ENCODE measurements at regions not wholly inside any gene's neighbourhood (a gene's known extent, or its start where the extent isn't known, plus 50 kb on each side); places are given as distances from the start of the nearest gene placed in this dataset.

- no peaks in the 10 kb centered on the region for H3K4me1 ChIP-seq (ENCODE audit: control insufficient read depth in 1 of 2, insufficient read depth in 2 of 2, low read length in 2 of 2)
- H3K9me3 ChIP-seq (ENCODE audit: control insufficient read depth in 1 of 2, low read length in 2 of 2) = no peaks in the 10 kb centered on the region
- no peaks in the 10 kb centered on the region for H3K36me3 ChIP-seq (ENCODE audit: control insufficient read depth in 1 of 2, insufficient read depth in 2 of 2, low read length in 2 of 2)
Measured at GRCh38 chr12:86660488-86661147, 404.4 kb upstream of the MGAT4C start.

DNA sequence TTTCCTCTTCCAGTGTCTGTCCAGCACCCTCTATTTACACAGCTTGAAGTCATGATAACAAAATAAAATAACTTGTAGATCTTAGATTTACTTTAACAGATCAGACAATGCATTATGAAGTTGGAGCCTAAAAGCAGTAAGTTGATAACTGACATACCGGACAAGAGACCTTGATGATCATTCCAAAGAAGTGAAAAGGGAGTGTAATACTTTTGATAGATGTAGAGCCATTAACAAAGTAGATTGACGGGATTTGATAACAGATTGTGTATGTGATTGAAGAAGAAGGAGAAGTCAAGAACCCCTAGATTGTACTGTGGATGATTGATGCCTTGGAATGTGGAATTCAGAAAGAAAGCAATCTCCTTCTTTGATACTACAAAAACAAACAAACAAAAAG, 403.8 kb upstream of the MGAT4C start:
- Histone ChIP-seq H3K36me3 (ENCODE audit: control insufficient read depth in 1 of 2, insufficient read depth in 2 of 2, low read length in 2 of 2) (no peaks in the 10 kb centered on the region), H3K4me1 (ENCODE audit: control insufficient read depth in 1 of 2, insufficient read depth in 2 of 2, low read length in 2 of 2) (no peaks in the 10 kb centered on the region), H3K27ac (ENCODE audit: low read depth, low read length) (no peak overlapping the region), H3K9ac (ENCODE audit: low read depth in 1 of 2, low read length in 2 of 2) (no peak overlapping the region), H3K9me3 (ENCODE audit: control insufficient read depth in 1 of 2, low read length in 2 of 2) (no peaks in the 10 kb centered on the region), H3K4me3 (ENCODE audit: low read depth in 1 of 2, low read length in 2 of 2) (no peak overlapping the region), H3K27me3 (ENCODE audit: control insufficient read depth in 1 of 2, insufficient read depth in 2 of 2, low read length in 2 of 2) (no peaks in the 10 kb centered on the region)

More at GRCh38 chr12:86660488-86661147, 404.4 kb upstream of the MGAT4C start:
- no peak overlapping the region for H3K4me3 ChIP-seq (ENCODE audit: low read depth in 1 of 2, low read length in 2 of 2)
- H3K27ac ChIP-seq (ENCODE audit: low read depth, low read length) = no peak overlapping the region
- H3K27me3 ChIP-seq (ENCODE audit: control insufficient read depth in 1 of 2, insufficient read depth in 2 of 2, low read length in 2 of 2) = no peaks in the 10 kb centered on the region
- H3K9ac ChIP-seq (ENCODE audit: low read depth in 1 of 2, low read length in 2 of 2) = no peak overlapping the region

- H3K36me3 ChIP-seq (ENCODE audit: control insufficient read depth in 1 of 2, insufficient read depth in 2 of 2, low read length in 2 of 2) = no peaks in the 10 kb centered on the region
- no peak overlapping the region for H3K4me3 ChIP-seq (ENCODE audit: low read depth in 1 of 2, low read length in 2 of 2)
- no peaks in the 10 kb centered on the region for H3K4me1 ChIP-seq (ENCODE audit: control insufficient read depth in 1 of 2, insufficient read depth in 2 of 2, low read length in 2 of 2)
- H3K27me3 ChIP-seq (ENCODE audit: control insufficient read depth in 1 of 2, insufficient read depth in 2 of 2, low read length in 2 of 2) = no peaks in the 10 kb centered on the region
- no peaks in the 10 kb centered on the region for H3K9me3 ChIP-seq (ENCODE audit: control insufficient read depth in 1 of 2, low read length in 2 of 2)
- H3K9ac ChIP-seq (ENCODE audit: low read depth in 1 of 2, low read length in 2 of 2) = no peak overlapping the region
- no peak overlapping the region for H3K27ac ChIP-seq (ENCODE audit: low read depth, low read length)
Measured at GRCh38 chr12:86658303-86658702, 402.1 kb upstream of the MGAT4C start.

- Histone ChIP-seq H3K27me3 (ENCODE audit: control insufficient read depth in 1 of 2, insufficient read depth in 2 of 2, low read length in 2 of 2) (no peaks in the 10 kb centered on the region), H3K27ac (ENCODE audit: low read depth, low read length) (no peak overlapping the region), H3K9ac (ENCODE audit: low read depth in 1 of 2, low read length in 2 of 2) (no peak overlapping the region), H3K4me1 (ENCODE audit: control insufficient read depth in 1 of 2, insufficient read depth in 2 of 2, low read length in 2 of 2) (no peaks in the 10 kb centered on the region), H3K9me3 (ENCODE audit: control insufficient read depth in 1 of 2, low read length in 2 of 2) (no peaks in the 10 kb centered on the region), H3K36me3 (ENCODE audit: control insufficient read depth in 1 of 2, insufficient read depth in 2 of 2, low read length in 2 of 2) (no peaks in the 10 kb centered on the region), H3K4me3 (ENCODE audit: low read depth in 1 of 2, low read length in 2 of 2) (no peak overlapping the region)
Measured at GRCh38 chr12:86647800-86648199, 391.6 kb upstream of the MGAT4C start.

- no peaks in the 10 kb centered on the region for H3K36me3 ChIP-seq (ENCODE audit: control insufficient read depth in 1 of 2, insufficient read depth in 2 of 2, low read length in 2 of 2)
- H3K9ac ChIP-seq (ENCODE audit: low read depth in 1 of 2, low read length in 2 of 2) = no peak overlapping the region
Measured at GRCh38 chr12:86634456-86635410, 378.5 kb upstream of the MGAT4C start.

DNA sequence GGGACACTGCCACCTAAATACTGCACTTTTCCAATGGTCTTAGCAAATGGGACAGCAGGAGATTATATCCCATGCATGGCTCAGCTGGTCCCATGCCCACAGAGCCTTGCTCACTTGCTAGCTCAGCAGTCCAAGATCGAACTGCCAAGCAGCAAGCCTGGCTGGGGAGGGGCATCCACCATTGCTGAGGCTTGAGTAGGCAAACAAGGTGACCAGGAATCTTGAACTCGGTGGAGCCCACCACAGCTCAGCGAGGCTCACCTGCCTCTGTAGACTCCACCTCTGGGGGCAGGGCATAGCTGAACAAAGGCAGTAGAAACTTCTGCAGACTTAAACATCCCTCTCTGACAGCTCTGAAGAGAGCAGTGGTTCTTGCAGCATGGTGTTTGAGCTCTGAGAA, 370.8 kb upstream of the MGAT4C start:
- H3K4me3 ChIP-seq (ENCODE audit: low read depth in 1 of 2, low read length in 2 of 2) = no peak overlapping the region
- peaks cover 2 to 11% of the 10 kb centered on the region in 2 donors for H3K9me3 ChIP-seq (ENCODE audit: control insufficient read depth in 1 of 2, low read length in 2 of 2)
- H3K27ac ChIP-seq (ENCODE audit: low read depth, low read length) = no peak overlapping the region
- no peaks in the 10 kb centered on the region for H3K4me1 ChIP-seq (ENCODE audit: control insufficient read depth in 1 of 2, insufficient read depth in 2 of 2, low read length in 2 of 2)
- H3K36me3 ChIP-seq (ENCODE audit: control insufficient read depth in 1 of 2, insufficient read depth in 2 of 2, low read length in 2 of 2) = no peaks in the 10 kb centered on the region
- H3K27me3 ChIP-seq (ENCODE audit: control insufficient read depth in 1 of 2, insufficient read depth in 2 of 2, low read length in 2 of 2) = no peaks in the 10 kb centered on the region
- no peak overlapping the region for H3K9ac ChIP-seq (ENCODE audit: low read depth in 1 of 2, low read length in 2 of 2)

More at GRCh38 chr12:86634456-86635410, 378.5 kb upstream of the MGAT4C start:
- H3K27ac ChIP-seq (ENCODE audit: low read depth, low read length) = no peak overlapping the region
- no peak overlapping the region for H3K4me3 ChIP-seq (ENCODE audit: low read depth in 1 of 2, low read length in 2 of 2)
- H3K9me3 ChIP-seq (ENCODE audit: control insufficient read depth in 1 of 2, low read length in 2 of 2) = no peaks in the 10 kb centered on the region
- no peaks in the 10 kb centered on the region for H3K27me3 ChIP-seq (ENCODE audit: control insufficient read depth in 1 of 2, insufficient read depth in 2 of 2, low read length in 2 of 2)
- H3K4me1 ChIP-seq (ENCODE audit: control insufficient read depth in 1 of 2, insufficient read depth in 2 of 2, low read length in 2 of 2) = no peaks in the 10 kb centered on the region

- H3K27ac ChIP-seq (ENCODE audit: low read depth, low read length) = no peak overlapping the region
- no peaks in the 10 kb centered on the region for H3K36me3 ChIP-seq (ENCODE audit: control insufficient read depth in 1 of 2, insufficient read depth in 2 of 2, low read length in 2 of 2)
- H3K4me1 ChIP-seq (ENCODE audit: control insufficient read depth in 1 of 2, insufficient read depth in 2 of 2, low read length in 2 of 2) = no peaks in the 10 kb centered on the region
- no peak overlapping the region for H3K4me3 ChIP-seq (ENCODE audit: low read depth in 1 of 2, low read length in 2 of 2)
- H3K27me3 ChIP-seq (ENCODE audit: control insufficient read depth in 1 of 2, insufficient read depth in 2 of 2, low read length in 2 of 2) = no peaks in the 10 kb centered on the region
- no peak overlapping the region for H3K9ac ChIP-seq (ENCODE audit: low read depth in 1 of 2, low read length in 2 of 2)
- H3K9me3 ChIP-seq (ENCODE audit: control insufficient read depth in 1 of 2, low read length in 2 of 2) = peaks cover 2 to 11% of the 10 kb centered on the region in 2 donors
Measured at GRCh38 chr12:86623267-86623666, 367.1 kb upstream of the MGAT4C start.

- no peak overlapping the region for H3K27ac ChIP-seq (ENCODE audit: low read depth, low read length)
- H3K4me1 ChIP-seq (ENCODE audit: control insufficient read depth in 1 of 2, insufficient read depth in 2 of 2, low read length in 2 of 2) = no peaks in the 10 kb centered on the region
- H3K4me3 ChIP-seq (ENCODE audit: low read depth in 1 of 2, low read length in 2 of 2) = no peak overlapping the region
- H3K9ac ChIP-seq (ENCODE audit: low read depth in 1 of 2, low read length in 2 of 2) = no peak overlapping the region
- H3K27me3 ChIP-seq (ENCODE audit: control insufficient read depth in 1 of 2, insufficient read depth in 2 of 2, low read length in 2 of 2) = no peaks in the 10 kb centered on the region
- H3K36me3 ChIP-seq (ENCODE audit: control insufficient read depth in 1 of 2, insufficient read depth in 2 of 2, low read length in 2 of 2) = no peaks in the 10 kb centered on the region
- H3K9me3 ChIP-seq (ENCODE audit: control insufficient read depth in 1 of 2, low read length in 2 of 2) = peaks cover 2 to 11% of the 10 kb centered on the region in 2 donors
Measured at GRCh38 chr12:86621957-86622356, 365.8 kb upstream of the MGAT4C start.

GRCh38 chr12:86613311-86613710, 357.1 kb upstream of the MGAT4C start:
- Histone ChIP-seq H3K36me3 (ENCODE audit: control insufficient read depth in 1 of 2, insufficient read depth in 2 of 2, low read length in 2 of 2) (no peaks in the 10 kb centered on the region), H3K4me3 (ENCODE audit: low read depth in 1 of 2, low read length in 2 of 2) (no peak overlapping the region), H3K4me1 (ENCODE audit: control insufficient read depth in 1 of 2, insufficient read depth in 2 of 2, low read length in 2 of 2) (no peaks in the 10 kb centered on the region), H3K9ac (ENCODE audit: low read depth in 1 of 2, low read length in 2 of 2) (no peak overlapping the region), H3K9me3 (ENCODE audit: control insufficient read depth in 1 of 2, low read length in 2 of 2) (no peaks in the 10 kb centered on the region), H3K27ac (ENCODE audit: low read depth, low read length) (no peak overlapping the region), H3K27me3 (ENCODE audit: control insufficient read depth in 1 of 2, insufficient read depth in 2 of 2, low read length in 2 of 2) (no peaks in the 10 kb centered on the region)

GRCh38 chr12:86608638-86609037, 352.4 kb upstream of the MGAT4C start:
- H3K27ac ChIP-seq (ENCODE audit: low read depth, low read length) = no peak overlapping the region
- H3K9me3 ChIP-seq (ENCODE audit: control insufficient read depth in 1 of 2, low read length in 2 of 2) = no peaks in the 10 kb centered on the region
- H3K9ac ChIP-seq (ENCODE audit: low read depth in 1 of 2, low read length in 2 of 2) = no peak overlapping the region
- no peaks in the 10 kb centered on the region for H3K27me3 ChIP-seq (ENCODE audit: control insufficient read depth in 1 of 2, insufficient read depth in 2 of 2, low read length in 2 of 2)
- no peak overlapping the region for H3K4me3 ChIP-seq (ENCODE audit: low read depth in 1 of 2, low read length in 2 of 2)
- H3K36me3 ChIP-seq (ENCODE audit: control insufficient read depth in 1 of 2, insufficient read depth in 2 of 2, low read length in 2 of 2) = no peaks in the 10 kb centered on the region
- H3K4me1 ChIP-seq (ENCODE audit: control insufficient read depth in 1 of 2, insufficient read depth in 2 of 2, low read length in 2 of 2) = no peaks in the 10 kb centered on the region
